Stomach (tissue), 4 donors: ENCODE measurements at regions not wholly inside any gene's neighbourhood (a gene's known extent, or its start where the extent isn't known, plus 50 kb on each side); places are given as distances from the start of the nearest gene placed in this dataset.

ENCODE experiments used
- CTCF ChIP-seq, 7 experiments: fragments of 450-650 bp in 4 of 7; fragments of 200-600 bp in 3 of 7; sonication (generic) in 3 of 7; IDR thresholded peaks; one replicate each; pipeline ENCODE4 v1.5.1; 2016 to 2019; ENCODE audit warnings: antibody characterized with exemption in 7 of 7, control low read depth in 2 of 7, mild to moderate bottlenecking in 1 of 7
- EP300 ChIP-seq: sonication (generic); formaldehyde crosslinking; IDR thresholded peaks from one replicate; pipeline ENCODE4 v1.6.1; 2017; ENCODE audit warnings: antibody characterized with exemption
- POLR2A ChIP-seq, 4 donors: fragments of 450-650 bp; IDR thresholded peaks; one replicate each; pipeline ENCODE4 v1.6.1; 2016; ENCODE audit warnings: antibody characterized with exemption in 4 of 4, control low read depth in 2 of 4, mild to moderate bottlenecking in 1 of 4, moderate library complexity in 1 of 4
- POLR2AphosphoS5 ChIP-seq, 3 donors: sonication (generic); formaldehyde crosslinking; IDR thresholded peaks; one replicate each; pipeline ENCODE4 v1.6.1; 2016; ENCODE audit warnings: antibody characterized with exemption in 3 of 3

GRCh38 chr10:63752318-63752717 is 231.1 kb downstream of the REEP3 start:
- TF ChIP-seq CTCF (IDR thresholded peaks at IDR 0.05), result no peak
- no peak for TF ChIP-seq EP300
- no peak for TF ChIP-seq POLR2A (IDR thresholded peaks at IDR 0.05)
- no peak for TF ChIP-seq POLR2AphosphoS5 (IDR thresholded peaks at IDR 0.05)
